Thyroid gland (tissue), 4 donors: ENCODE measurements at regions not wholly inside any gene's neighbourhood (a gene's known extent, or its start where the extent isn't known, plus 50 kb on each side); places are given as distances from the start of the nearest gene placed in this dataset.

Experiments
- DNase-seq, 2 donors: peaks; one replicate each; pipeline ENCODE4 v3.0.0-alpha.2; 2019
- H3K27ac ChIP-seq, 3 donors: fragments of 200-600 bp; sonication (generic); 1 replicate in 2 of 3; 2 replicates in 1 of 3; pipeline ENCODE4 v1.5.1; 2016 to 2019; ENCODE audit warnings: mild to moderate bottlenecking in 1 of 3, moderate library complexity in 1 of 3
- H3K27me3 ChIP-seq: fragments of 200-600 bp; sonication (generic); one replicate; pipeline ENCODE4 v1.5.1; 2019
- H3K36me3 ChIP-seq, 2 donors: fragments of 200-600 bp; sonication (generic); one replicate each; pipeline ENCODE4 v1.5.1; 2016 to 2019
- H3K4me1 ChIP-seq, 2 donors: fragments of 200-600 bp; sonication (generic); one replicate each; pipeline ENCODE4 v1.5.1; 2017 to 2019
- H3K4me3 ChIP-seq, 3 donors: fragments of 200-600 bp; sonication (generic); replicated peaks in 1 of 3; 1 replicate in 2 of 3; 2 replicates in 1 of 3; pipeline ENCODE4 v1.5.1; 2016; ENCODE audit warnings: mild to moderate bottlenecking in 1 of 3
- H3K9me3 ChIP-seq: fragments of 200-600 bp; sonication (generic); one replicate; pipeline ENCODE4 v1.5.1; 2017
- POLR2A ChIP-seq, 2 donors: fragments of 450-650 bp; IDR thresholded peaks; one replicate each; pipeline ENCODE4 v1.6.1; 2017; ENCODE audit warnings: antibody characterized with exemption in 2 of 2, mild to moderate bottlenecking in 2 of 2, moderate library complexity in 1 of 2
- WGBS, 2 donors: methylation state at CpG; one replicate each; pipeline ENCODE4 v1.1.5; 2017; 5-methylcytosine and 5-hydroxymethylcytosine counted together
- intact Hi-C: fragments of 100-400 bp; cut with DNase I; formaldehyde crosslinking; loops from one replicate; pipeline ENCODE4 v1.15.1; 2023
- TF ChIP-seq, protein P1 (sequence below), 6 experiments: fragments of 200-600 bp in 3 of 6; fragments of 450-650 bp in 3 of 6; sonication (generic) in 3 of 6; IDR thresholded peaks; one replicate each; pipeline ENCODE4 v1.5.1; 2016 to 2019; ENCODE audit warnings: antibody characterized with exemption in 6 of 6, mild to moderate bottlenecking in 2 of 6, inconsistent platforms in 1 of 6, moderate library complexity in 1 of 6

DNA sequence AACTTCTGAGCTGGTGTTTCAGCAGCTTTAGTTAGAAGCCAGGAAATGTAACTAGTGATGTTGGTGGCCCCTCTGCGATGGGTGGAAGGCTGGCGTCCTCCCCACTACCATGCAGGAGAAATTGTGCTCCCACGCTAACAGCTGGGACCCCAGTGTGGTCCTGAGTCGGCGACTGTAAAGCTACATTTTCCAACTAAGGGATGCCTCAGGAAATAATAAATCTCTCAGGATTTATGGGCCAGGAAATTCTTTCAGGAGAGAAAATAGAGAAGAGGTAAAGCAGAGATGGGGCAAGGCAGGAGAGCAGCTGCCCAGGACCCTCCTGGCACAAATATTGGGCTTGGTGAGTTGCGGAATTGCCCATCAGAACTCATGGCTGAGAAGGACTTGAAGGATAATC lies 186.9 kb downstream of the OPA1 start:
- Histone ChIP-seq H3K4me3 (no peak overlapping the region), H3K9me3 (no peaks in the 10 kb centered on the region), H3K36me3 (no peaks in the 10 kb centered on the region), H3K4me1 (peaks cover 0 to 21% of the 10 kb centered on the region in 2 donors), H3K27me3 (no peaks in the 10 kb centered on the region), H3K27ac (no peak overlapping the region)
- 80 to 92% methylated on average over 6 of the region's 6 CpGs for WGBS, 2 donors
- intact Hi-C loops, result loop anchor here (5.0 to 10.0 kb wide), 2 partner anchors 215 to 357 kb away; partner anchors contain the start of gene HES1
- no peak for TF ChIP-seq POLR2A (IDR thresholded peaks at IDR 0.05)
- TF ChIP-seq, protein P1, sequence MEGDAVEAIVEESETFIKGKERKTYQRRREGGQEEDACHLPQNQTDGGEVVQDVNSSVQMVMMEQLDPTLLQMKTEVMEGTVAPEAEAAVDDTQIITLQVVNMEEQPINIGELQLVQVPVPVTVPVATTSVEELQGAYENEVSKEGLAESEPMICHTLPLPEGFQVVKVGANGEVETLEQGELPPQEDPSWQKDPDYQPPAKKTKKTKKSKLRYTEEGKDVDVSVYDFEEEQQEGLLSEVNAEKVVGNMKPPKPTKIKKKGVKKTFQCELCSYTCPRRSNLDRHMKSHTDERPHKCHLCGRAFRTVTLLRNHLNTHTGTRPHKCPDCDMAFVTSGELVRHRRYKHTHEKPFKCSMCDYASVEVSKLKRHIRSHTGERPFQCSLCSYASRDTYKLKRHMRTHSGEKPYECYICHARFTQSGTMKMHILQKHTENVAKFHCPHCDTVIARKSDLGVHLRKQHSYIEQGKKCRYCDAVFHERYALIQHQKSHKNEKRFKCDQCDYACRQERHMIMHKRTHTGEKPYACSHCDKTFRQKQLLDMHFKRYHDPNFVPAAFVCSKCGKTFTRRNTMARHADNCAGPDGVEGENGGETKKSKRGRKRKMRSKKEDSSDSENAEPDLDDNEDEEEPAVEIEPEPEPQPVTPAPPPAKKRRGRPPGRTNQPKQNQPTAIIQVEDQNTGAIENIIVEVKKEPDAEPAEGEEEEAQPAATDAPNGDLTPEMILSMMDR (IDR thresholded peaks at IDR 0.05), result no peak
- no peak for DNase-seq

DNA sequence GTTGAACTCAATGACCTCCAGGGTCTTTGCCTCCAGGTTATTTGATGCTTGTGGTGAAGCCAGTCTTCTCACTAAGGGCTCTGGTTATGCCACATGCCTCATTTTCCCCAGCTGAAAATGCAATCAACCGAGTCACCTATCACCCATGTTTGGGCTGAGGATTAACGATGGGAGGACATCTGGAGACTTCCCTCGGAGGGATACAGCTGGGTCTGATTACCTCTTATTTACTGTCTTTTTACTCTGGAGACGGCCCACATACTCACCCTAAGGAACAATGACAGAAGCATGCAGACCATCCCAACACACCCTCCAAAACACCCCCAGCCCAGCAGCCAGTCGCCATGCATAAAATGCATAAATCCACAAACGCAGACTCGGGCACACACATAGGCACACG lies 187.4 kb downstream of the OPA1 start:
- intact Hi-C loops, result loop anchor here (5.0 to 10.0 kb wide), 2 partner anchors 214 to 357 kb away; partner anchors contain the start of gene HES1
- 57 to 60% methylated on average over 8 of the region's 8 CpGs for WGBS, 2 donors
- H3K36me3 ChIP-seq, result no peaks in the 10 kb centered on the region

DNA sequence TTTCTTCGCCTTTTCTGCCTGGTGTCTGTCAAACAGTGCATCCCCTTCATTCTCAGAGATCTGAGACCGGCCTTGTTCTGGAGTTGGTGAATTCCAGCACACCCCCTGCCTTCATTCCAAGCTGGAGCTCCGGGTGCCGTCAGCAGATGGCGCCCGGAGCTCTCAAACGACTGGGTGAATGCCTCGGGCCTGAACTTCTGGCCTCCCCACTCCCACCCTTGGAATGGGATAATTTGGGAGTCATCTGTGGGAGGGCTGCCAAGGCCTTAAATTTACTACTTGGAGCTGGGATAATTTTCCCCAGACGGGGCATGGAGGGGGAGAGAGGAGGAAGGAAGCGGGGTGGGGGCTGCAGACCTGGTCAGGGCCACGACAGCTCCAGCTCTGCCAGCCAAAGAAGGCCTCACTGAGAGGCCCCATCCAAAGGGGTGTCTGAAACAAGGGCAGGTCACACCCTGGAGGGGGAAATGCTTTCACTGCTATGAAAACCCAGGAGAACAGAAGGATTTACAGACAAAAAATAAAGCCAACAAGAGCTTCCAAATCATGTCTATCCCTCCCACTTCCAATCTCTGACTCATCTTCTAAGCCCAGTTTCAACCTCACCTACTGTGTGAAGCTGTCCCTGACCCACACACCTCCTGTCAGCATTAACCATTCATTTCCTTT lies 187.9 kb downstream of the OPA1 start:
- H3K27me3 ChIP-seq, result no peaks in the 10 kb centered on the region
- TF ChIP-seq POLR2A (IDR thresholded peaks at IDR 0.05), result peak in 1 of 2 donors; percentile 6
- TF ChIP-seq, protein P1 (IDR thresholded peaks at IDR 0.05), result peak; percentile 28 to 83 (median 70)
- H3K9me3 ChIP-seq, result no peaks in the 10 kb centered on the region
- DNase-seq, result peak; percentile 68 to 75
- no peak overlapping the region for H3K27ac ChIP-seq
- intact Hi-C loops, result loop anchor here (5.0 to 10.0 kb wide), 2 partner anchors 214 to 356 kb away; partner anchors contain the start of gene HES1
- 17 to 41% methylated on average over 7 to 11 of the region's 11 CpGs for WGBS, 2 donors
- H3K4me3 ChIP-seq, result no peak overlapping the region
- H3K36me3 ChIP-seq, result no peaks in the 10 kb centered on the region
- H3K4me1 ChIP-seq, result peaks cover 0 to 21% of the 10 kb centered on the region in 2 donors

More for the DNA sequence above, 187.4 kb downstream of the OPA1 start:
- Histone ChIP-seq H3K9me3 (no peaks in the 10 kb centered on the region), H3K4me1 (peaks cover 0 to 21% of the 10 kb centered on the region in 2 donors), H3K27me3 (no peaks in the 10 kb centered on the region), H3K27ac (no peak overlapping the region), H3K4me3 (no peak overlapping the region)
- no peak for TF ChIP-seq POLR2A (IDR thresholded peaks at IDR 0.05)
- TF ChIP-seq, protein P1 (IDR thresholded peaks at IDR 0.05), result no peak
- DNase-seq, result no peak

DNA sequence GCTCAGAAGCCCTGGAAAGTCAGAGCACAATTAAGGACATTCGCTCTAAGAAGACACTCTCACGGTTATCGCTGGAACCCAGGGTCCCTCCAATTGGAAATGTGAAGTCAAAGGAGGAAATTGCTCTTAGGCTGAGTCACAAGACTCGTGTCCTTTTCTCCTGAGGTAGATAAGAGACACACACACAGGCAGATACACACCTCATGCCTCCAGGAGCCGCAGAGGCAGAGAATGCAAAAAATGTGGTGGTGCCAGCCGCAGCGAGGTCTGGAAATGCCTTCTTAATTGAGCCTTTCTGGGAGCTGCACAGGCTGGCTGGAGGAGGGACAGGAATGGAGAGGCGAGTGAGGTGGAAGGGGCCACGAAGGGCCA lies 189.3 kb downstream of the OPA1 start:
- Histone ChIP-seq H3K27me3 (no peaks in the 10 kb centered on the region), H3K4me3 (no peak overlapping the region), H3K36me3 (no peaks in the 10 kb centered on the region), H3K27ac (peak overlapping the region in 2 of 3 donors; percentile 20 to 34), H3K4me1 (peaks cover 0 to 21% of the 10 kb centered on the region in 2 donors), H3K9me3 (no peaks in the 10 kb centered on the region)
- DNase-seq, result peak; percentile 53 to 66
- intact Hi-C loops, result loop anchor here (5.0 to 10.0 kb wide), 2 partner anchors 213 to 355 kb away; partner anchors contain the start of gene HES1
- 57 to 66% methylated on average over 9 of the region's 9 CpGs for WGBS, 2 donors
- TF ChIP-seq, protein P1 (IDR thresholded peaks at IDR 0.05), result no peak
- no peak for TF ChIP-seq POLR2A (IDR thresholded peaks at IDR 0.05)

DNA sequence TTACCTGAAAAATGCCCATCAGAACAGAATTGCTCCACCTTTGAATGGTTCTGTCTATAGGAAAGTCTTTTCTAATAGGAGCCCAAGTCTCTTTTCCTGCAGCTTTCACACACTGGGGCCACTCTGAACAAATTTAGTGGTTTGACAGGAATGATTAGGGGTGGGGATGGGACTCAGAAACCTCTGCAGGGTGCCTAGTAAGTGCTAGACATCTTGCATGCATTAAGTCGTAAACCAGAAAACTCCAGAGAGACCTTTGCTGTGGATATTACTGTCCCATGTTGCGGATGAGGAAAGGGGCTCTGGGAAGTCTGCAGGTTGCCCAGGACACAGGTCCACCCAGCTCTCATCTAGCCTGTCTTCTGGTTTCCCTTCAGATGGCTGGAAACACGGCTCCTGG lies 189.7 kb downstream of the OPA1 start:
- intact Hi-C loops, result loop anchor here (5.0 to 10.0 kb wide), 2 partner anchors 212 to 355 kb away; partner anchors contain the start of gene HES1
- H3K4me3 ChIP-seq, result no peak overlapping the region
- no peaks in the 10 kb centered on the region for H3K27me3 ChIP-seq
- no peaks in the 10 kb centered on the region for H3K36me3 ChIP-seq
- WGBS, 2 donors, result 95 to 100% methylated on average over 3 of the region's 3 CpGs
- H3K4me1 ChIP-seq, result peaks cover 0 to 21% of the 10 kb centered on the region in 2 donors
- H3K9me3 ChIP-seq, result no peaks in the 10 kb centered on the region
- TF ChIP-seq, protein P1 (IDR thresholded peaks at IDR 0.05), result no peak
- TF ChIP-seq POLR2A (IDR thresholded peaks at IDR 0.05), result no peak
- H3K27ac ChIP-seq, result peak overlapping the region in 1 of 3 donors; percentile 20
- no peak for DNase-seq
